ENCODE measurements at regions not wholly inside any gene's neighbourhood (a gene's known extent, or its start where the extent isn't known, plus 50 kb on each side); places are given as distances from the start of the nearest gene placed in this dataset.

DNA sequence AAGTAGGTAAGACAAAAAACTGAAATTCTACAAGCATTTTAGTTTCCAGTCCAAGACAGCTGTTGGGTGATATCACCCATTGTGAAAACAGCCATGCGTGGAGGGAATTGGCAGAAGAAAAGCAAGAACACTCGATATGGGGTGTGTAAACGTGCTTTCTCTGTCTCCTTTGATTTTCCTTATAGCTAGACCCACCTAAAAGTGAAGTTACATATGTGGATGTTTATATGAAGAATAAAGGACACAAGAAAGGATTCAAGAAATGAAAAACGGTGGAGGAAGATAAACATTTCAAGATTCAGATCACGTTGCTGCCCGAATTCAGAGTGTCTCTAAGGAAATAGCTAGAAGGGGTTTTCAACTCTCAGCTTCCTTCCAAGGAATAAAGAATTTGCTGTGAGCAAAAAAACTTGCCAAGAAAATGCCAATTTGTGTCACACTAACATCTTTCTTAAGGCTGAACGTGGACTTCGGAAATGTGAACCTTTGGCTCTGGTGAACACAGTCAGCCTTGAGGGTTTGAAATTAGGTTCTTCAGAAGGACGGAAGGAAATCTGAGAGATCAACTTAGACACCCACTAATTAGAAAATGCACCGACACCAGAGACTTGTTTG, 269.0 kb upstream of the ADAMTS9 start:
- H3K36me3 Mint-ChIP-seq: no peaks in the 10 kb centered on the region
- H3K4me3 Mint-ChIP-seq: no peak overlapping the region
- DNase-seq: no peak
- no peaks in the 10 kb centered on the region for H3K27me3 Mint-ChIP-seq
- no peak for ATAC-seq (replicated peaks)
- H3K4me1 Mint-ChIP-seq: no peaks in the 10 kb centered on the region
- H3K9me3 Mint-ChIP-seq: peaks cover 4 to 11% of the 10 kb centered on the region in 2 donors
- H3K27ac Mint-ChIP-seq: no peak overlapping the region

DNA sequence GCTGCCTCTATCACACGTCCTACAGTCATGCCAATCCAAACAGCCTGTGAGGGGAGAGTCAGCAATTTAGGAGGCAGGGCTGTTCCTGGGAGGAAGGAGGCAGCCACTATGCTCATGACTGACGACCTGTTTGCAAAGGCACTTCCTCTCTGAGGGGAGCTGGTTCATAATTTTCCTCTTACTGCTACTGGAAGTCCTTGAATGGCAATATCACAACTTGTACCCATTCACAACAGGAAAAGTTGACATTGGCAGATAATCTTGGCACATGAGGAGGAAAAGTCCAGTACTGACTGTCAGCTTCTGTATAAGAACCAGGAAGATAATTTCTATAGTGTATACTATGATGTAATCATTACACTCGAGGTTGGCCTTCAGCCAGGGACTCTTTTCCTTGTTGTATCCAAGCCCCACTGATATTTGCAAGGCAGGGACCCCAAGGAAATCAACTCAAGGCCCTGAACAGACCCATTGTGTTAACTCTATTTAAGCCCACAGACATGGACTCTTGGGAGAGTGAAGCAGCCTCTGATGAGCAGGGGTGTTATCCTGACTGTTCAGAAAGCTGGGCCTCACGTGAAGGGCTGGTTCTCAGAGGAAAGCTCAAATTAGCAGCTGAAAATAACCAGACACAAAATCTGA, 267.3 kb upstream of the ADAMTS9 start:
- DNase-seq (no peak), ATAC-seq (replicated peaks) (no peak)
- no peaks in the 10 kb centered on the region for H3K36me3 Mint-ChIP-seq
- H3K27ac Mint-ChIP-seq: no peak overlapping the region
- H3K4me1 Mint-ChIP-seq: no peaks in the 10 kb centered on the region
- no peaks in the 10 kb centered on the region for H3K27me3 Mint-ChIP-seq
- no peak overlapping the region for H3K4me3 Mint-ChIP-seq
- peaks cover 4 to 11% of the 10 kb centered on the region in 2 donors for H3K9me3 Mint-ChIP-seq

DNA sequence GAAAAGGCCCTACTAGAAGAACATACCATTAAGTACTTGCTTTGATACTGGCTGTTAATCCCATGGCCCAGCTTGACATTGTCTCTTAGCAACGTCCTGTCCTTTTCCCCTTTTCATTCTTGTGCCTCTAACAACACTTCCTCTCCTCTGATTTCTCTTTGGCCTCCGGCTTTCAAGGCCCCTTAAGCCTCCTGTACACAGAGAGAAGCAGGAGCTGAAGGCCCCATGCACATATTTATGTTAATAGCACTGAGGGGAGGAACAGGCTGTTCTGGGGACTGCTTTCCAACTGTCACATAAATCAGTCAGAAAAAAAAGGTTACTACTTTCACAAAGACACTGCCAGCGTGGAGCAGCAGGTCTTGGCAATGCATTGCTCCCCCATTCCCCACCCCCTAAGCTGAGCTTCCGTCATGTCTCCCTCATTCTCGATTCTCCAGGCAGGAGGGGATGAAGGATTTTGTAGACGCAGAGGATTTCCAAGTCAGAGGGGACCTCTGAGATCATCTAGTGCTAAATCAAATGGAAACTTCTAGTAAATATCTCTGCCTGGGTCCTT, 257.4 kb upstream of the ADAMTS9 start:
- Mint-ChIP-seq H3K36me3 (no peaks in the 10 kb centered on the region), H3K27me3 (no peaks in the 10 kb centered on the region), H3K4me1 (no peaks in the 10 kb centered on the region), H3K9me3 (peaks cover 5 to 9% of the 10 kb centered on the region in 2 donors), H3K27ac (no peak overlapping the region), H3K4me3 (no peak overlapping the region)
- ATAC-seq (replicated peaks): no peak
- no peak for DNase-seq

DNA sequence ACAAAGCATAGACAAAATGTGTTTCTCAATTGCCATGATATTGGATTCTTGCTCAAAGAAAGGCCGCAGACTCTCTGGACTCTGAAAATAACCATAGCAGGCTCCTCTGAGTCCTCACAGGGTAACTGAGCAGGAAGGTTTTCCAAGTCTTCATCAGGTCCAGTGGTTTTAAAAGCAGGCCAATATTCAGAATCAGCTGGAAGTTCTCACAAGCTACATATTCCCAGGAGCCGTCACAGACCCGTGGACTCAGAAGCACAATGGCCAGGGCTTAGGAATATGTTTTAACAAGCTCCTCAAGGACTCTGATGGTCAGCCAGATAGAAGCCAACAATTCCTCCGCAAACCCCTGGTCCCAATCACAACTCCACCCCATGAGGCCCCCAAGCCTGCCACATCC, 256.1 kb upstream of the ADAMTS9 start:
- no peak for DNase-seq
- ATAC-seq (replicated peaks): no peak
- Mint-ChIP-seq H3K4me1 (no peaks in the 10 kb centered on the region), H3K4me3 (no peak overlapping the region), H3K36me3 (no peaks in the 10 kb centered on the region), H3K9me3 (peaks cover 8 to 9% of the 10 kb centered on the region in 2 donors), H3K27ac (no peak overlapping the region), H3K27me3 (no peaks in the 10 kb centered on the region)

DNA sequence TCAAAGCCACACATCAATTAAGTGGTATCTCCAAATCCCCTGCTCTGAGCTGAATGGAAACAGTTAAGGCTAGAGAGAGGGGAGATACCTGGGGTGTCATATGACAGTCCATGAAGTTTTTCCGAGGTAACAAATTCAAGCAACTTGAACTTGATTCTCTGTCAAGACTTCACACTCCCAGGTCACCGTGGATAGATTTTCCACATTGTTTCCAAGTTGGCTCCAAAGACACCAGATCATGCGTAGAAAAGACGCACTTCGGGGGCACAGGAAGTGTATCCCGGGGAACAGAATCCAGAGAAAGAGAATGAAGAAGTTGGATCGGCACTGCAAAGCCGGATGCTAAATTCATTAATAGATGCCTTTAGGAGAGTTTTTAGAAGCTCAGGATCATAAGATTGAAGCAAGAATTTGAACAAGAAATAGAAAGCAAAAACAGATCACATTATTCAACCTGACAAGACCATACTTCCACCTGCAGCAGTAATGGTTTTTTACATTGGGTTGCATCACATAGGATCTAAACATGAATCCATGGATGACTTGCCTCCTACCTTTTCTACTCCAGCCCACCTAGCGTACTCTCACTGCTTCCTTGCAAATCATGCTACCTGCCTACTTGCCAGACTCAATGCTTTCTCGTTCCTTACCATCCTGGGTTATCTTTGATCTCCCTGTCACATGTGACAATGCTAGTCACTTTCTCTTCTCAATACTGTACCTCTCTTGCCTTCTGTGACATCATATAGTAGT, 253.0 kb upstream of the ADAMTS9 start:
- DNase-seq (no peak), ATAC-seq (replicated peaks) (no peak)
- no peak overlapping the region for H3K27ac Mint-ChIP-seq
- H3K4me3 Mint-ChIP-seq: no peak overlapping the region
- no peaks in the 10 kb centered on the region for H3K27me3 Mint-ChIP-seq
- H3K4me1 Mint-ChIP-seq: no peaks in the 10 kb centered on the region
- no peaks in the 10 kb centered on the region for H3K36me3 Mint-ChIP-seq
- H3K9me3 Mint-ChIP-seq: peaks cover 6 to 14% of the 10 kb centered on the region in 2 donors

DNA sequence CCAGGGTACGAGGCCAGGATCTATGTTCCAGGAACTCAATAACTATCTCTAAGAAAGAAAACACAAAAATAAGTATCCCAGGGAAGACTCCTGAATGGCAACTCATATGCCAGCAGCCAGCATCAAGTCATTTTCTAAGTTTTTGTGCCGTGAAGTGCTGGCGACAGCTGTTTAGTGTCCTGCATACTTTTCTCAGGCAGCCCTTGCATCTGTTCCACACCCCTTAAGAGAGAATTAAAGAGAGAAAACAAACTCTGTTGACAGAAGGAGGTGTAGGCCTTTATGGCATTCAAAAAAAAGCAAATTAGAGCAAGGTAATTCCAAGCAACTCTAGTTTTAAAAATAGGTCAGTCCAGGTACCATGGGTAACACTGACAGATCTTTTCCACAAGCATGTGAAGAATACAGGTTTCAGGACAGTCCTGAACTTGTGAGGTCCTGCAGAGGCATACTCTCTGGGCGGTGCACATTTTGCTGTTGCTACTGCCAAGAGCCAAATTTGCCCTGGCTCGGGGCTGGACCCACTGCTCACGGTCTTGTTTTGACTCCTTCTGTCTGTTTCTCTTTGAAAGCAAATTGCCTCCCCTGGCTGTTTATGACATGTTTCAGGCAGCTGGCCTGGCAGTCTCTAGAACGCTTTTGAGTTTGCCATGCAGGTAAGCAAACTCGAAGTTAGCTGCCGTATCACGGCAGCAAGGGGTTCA, 252.1 kb upstream of the ADAMTS9 start:
- Mint-ChIP-seq H3K9me3 (peaks cover 0 to 13% of the 10 kb centered on the region in 2 donors), H3K4me3 (no peak overlapping the region), H3K27ac (no peak overlapping the region), H3K27me3 (no peaks in the 10 kb centered on the region), H3K4me1 (no peaks in the 10 kb centered on the region), H3K36me3 (no peaks in the 10 kb centered on the region)
- ATAC-seq (replicated peaks) (no peak), DNase-seq (no peak)

DNA sequence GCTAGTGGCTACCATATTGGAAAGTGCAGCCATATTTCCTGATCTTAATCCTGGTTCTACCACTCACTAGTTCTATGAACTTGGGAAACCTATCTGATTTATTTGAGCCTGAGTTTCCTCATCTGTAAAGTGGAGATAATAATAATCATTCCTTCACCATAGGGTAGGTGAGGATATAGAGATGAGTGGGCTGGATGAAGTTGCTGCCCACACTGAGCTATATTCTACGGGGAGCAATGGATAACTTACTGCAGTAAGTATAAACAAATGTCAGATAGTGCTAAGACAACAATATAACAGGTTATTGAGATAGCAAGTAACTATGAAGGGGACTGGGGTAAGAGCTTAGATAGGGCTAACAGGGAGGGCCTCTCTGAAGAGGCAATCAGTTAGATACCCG, 251.5 kb upstream of the ADAMTS9 start:
- ATAC-seq (replicated peaks) (no peak), DNase-seq (no peak)
- no peak overlapping the region for H3K27ac Mint-ChIP-seq
- H3K4me3 Mint-ChIP-seq: no peak overlapping the region
- no peaks in the 10 kb centered on the region for H3K4me1 Mint-ChIP-seq
- no peaks in the 10 kb centered on the region for H3K36me3 Mint-ChIP-seq
- peaks cover 3 to 13% of the 10 kb centered on the region in 2 donors for H3K9me3 Mint-ChIP-seq
- H3K27me3 Mint-ChIP-seq: no peaks in the 10 kb centered on the region

DNA sequence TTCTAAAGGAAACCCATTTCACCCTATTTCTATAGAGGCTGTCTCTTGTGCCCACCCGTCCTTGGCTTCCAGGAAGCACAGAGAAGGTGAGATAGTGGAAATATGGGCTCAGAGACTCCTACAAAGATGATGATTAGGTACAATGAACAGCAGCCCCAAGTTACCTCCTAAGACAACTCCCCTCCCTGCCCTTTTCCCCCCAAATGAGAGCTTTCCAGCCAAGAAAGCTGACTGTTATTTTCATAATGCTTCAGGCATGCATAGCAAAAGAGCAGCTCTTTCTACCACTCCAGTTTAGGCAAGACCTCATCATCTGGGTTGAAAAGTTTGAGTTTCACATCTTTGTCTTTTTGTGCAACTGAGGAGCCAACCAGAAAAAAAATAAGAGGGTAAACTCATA, 248.8 kb upstream of the ADAMTS9 start:
- H3K27ac Mint-ChIP-seq: no peak overlapping the region
- no peak overlapping the region for H3K4me3 Mint-ChIP-seq
- no peaks in the 10 kb centered on the region for H3K36me3 Mint-ChIP-seq
- H3K27me3 Mint-ChIP-seq: no peaks in the 10 kb centered on the region
- DNase-seq (no peak), ATAC-seq (replicated peaks) (no peak)
- no peaks in the 10 kb centered on the region for H3K4me1 Mint-ChIP-seq
- peaks cover 19 to 20% of the 10 kb centered on the region in 2 donors for H3K9me3 Mint-ChIP-seq

DNA sequence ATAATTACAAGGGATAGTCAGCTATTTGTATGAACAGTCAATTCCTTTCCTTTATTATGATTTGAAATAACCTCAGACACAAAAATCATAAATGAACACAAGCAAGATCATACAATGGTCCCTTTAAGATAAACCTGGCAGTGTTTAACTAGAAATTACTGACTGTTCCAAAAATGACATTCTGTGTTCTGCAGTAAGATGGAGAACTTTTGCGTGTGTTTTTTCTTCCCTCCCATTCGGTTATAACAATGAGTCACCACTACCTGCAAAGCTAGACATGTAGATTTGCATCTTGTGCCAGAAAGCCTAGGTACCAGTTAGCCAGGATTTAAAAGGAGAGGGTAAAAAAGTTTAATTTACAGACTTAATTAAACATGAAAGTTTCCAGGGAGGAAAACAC, 248.2 kb upstream of the ADAMTS9 start:
- H3K4me1 Mint-ChIP-seq: no peaks in the 10 kb centered on the region
- no peaks in the 10 kb centered on the region for H3K27me3 Mint-ChIP-seq
- no peak overlapping the region for H3K4me3 Mint-ChIP-seq
- ATAC-seq (replicated peaks) (no peak), DNase-seq (no peak)
- peaks cover 18 to 20% of the 10 kb centered on the region in 2 donors for H3K9me3 Mint-ChIP-seq
- no peak overlapping the region for H3K27ac Mint-ChIP-seq
- no peaks in the 10 kb centered on the region for H3K36me3 Mint-ChIP-seq

DNA sequence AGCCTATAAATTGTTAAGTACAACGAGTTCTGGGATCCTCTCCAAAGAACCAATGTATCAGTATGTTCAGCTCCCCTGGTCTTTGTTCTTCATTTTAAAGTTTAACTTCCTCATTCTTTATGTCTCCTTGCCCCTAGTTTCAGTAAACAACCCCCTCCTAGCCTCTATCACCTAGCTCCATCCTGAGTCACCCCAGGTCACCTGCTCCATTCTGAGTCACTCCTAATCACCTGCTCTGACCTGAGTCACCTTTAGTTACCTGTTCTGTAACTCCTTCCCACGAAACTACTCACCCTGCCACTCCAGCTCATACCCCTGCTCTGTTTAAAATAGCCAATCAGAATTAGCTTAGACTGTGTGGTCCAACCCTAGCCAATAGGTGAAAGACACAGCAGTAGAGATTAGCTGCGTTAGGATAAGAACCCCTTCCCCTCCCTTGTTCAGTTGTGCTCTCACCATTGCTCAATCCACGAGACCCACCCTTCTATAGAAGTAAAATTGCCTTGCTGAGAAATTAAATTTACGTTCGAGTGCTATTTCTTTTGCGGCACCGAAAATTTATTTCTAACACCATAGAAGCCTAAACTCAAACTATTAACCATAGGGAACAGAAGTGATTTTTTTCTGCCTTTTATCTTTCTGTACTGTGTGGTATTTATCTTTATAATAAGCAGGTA, 245.0 kb upstream of the ADAMTS9 start:
- Mint-ChIP-seq H3K4me3 (no peak overlapping the region), H3K4me1 (no peaks in the 10 kb centered on the region), H3K27me3 (no peaks in the 10 kb centered on the region), H3K9me3 (peaks cover 11 to 20% of the 10 kb centered on the region in 2 donors), H3K27ac (no peak overlapping the region), H3K36me3 (no peaks in the 10 kb centered on the region)
- DNase-seq (no peak), ATAC-seq (replicated peaks) (peak in 1 of 2 donors; percentile 29)

DNA sequence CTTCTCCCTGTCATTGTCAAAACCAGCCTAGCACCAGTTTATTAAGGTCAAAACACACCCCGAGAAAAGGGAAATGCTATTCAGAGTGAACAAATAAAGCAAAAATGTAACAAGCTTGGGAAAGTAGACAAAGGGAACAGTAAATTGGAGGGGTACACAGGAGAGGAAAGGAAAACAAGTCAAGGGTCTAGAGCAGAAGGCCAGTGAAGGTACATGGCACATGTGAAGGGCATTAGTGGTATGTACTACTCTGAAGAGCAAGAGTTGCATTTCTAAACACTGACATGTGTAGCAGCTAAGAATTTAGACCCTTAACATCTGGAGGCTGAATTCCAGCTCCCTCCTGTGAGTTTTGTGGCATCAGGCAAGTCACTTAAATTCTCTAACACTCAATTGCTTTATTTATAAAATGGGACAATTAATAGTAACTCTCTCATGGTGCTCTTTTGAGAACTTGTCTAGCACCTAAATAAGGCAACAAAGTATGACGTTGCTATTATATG, 244.3 kb upstream of the ADAMTS9 start:
- Mint-ChIP-seq H3K4me3 (no peak overlapping the region), H3K9me3 (peaks cover 11 to 20% of the 10 kb centered on the region in 2 donors), H3K36me3 (no peaks in the 10 kb centered on the region), H3K4me1 (no peaks in the 10 kb centered on the region), H3K27ac (no peak overlapping the region), H3K27me3 (no peaks in the 10 kb centered on the region)
- DNase-seq: no peak
- ATAC-seq (replicated peaks): no peak

DNA sequence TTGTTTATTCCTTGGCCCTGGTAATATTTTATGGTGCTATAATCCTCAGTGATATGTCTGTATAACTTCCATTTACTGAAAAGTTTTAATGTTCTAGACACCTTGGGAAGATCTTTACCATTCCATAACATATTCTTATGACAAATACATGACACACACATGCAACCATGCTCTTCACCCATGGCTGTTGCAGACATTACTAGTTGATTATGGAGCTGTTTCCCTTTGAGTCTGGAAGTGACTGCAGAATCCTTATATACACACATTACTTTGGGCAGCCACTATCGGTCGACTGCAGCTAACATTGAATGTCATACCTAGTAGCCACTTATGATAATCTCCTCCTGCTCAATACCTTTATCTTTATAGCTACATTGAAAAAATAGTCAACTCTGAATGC, 243.1 kb upstream of the ADAMTS9 start:
- DNase-seq (no peak), ATAC-seq (replicated peaks) (no peak)
- Mint-ChIP-seq H3K27ac (no peak overlapping the region), H3K4me1 (no peaks in the 10 kb centered on the region), H3K27me3 (no peaks in the 10 kb centered on the region), H3K4me3 (no peak overlapping the region), H3K9me3 (peaks cover 9 to 20% of the 10 kb centered on the region in 2 donors), H3K36me3 (no peaks in the 10 kb centered on the region)

DNA sequence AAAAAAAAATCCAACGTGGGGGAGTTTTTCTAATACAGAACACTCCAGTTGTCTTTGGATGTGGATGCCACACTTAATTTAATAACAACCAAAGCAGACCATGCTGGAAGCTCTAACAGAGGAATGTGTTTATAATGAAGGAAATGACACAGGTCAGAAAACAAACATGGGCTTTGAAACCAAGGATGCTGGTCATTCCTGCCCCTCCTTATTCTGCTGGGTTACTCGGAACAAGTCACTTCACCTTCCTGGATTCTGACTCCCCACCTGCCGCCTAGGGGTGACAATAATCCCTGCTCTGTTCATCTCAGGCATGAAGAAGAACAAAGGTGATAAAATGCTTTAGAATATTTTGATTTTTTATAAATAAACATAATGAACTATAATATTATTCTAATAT, 240.9 kb upstream of the ADAMTS9 start:
- Mint-ChIP-seq H3K4me3 (no peak overlapping the region), H3K4me1 (no peaks in the 10 kb centered on the region), H3K9me3 (peaks cover 11 to 16% of the 10 kb centered on the region in 2 donors), H3K36me3 (no peaks in the 10 kb centered on the region), H3K27me3 (no peaks in the 10 kb centered on the region), H3K27ac (no peak overlapping the region)
- DNase-seq (no peak), ATAC-seq (replicated peaks) (no peak)

DNA sequence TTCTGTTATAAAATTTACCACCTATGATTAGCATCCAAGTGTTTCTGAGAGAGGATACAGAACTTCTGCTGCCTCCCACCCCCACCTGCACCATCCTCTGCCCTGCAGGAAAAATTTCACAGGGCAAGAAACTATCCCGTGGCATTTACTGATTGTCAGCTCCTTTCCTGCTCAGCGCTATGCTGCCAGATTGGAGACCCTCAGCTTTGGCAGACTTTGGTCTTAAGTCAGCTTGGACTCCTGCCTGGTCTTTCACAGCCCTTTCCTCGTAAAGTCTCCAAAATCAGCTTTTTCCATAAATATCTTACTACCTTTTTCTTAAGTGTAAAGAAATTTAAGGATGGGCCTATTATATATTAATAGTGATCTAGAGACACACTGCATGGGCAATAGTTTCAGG, 239.9 kb upstream of the ADAMTS9 start:
- no peaks in the 10 kb centered on the region for H3K4me1 Mint-ChIP-seq
- no peak overlapping the region for H3K4me3 Mint-ChIP-seq
- no peak for ATAC-seq (replicated peaks)
- H3K36me3 Mint-ChIP-seq: no peaks in the 10 kb centered on the region
- H3K27ac Mint-ChIP-seq: no peak overlapping the region
- no peaks in the 10 kb centered on the region for H3K27me3 Mint-ChIP-seq
- H3K9me3 Mint-ChIP-seq: peaks cover 7 to 9% of the 10 kb centered on the region in 2 donors
- no peak for DNase-seq

All from stimulated activated naive B cell treated with anti-CD40 and anti-IgM and Interleukin-4, amounts not matched to agents 10 μg/mL and 1 μg/mL and 100 μg/mL, for 72 hours (primary cell).